ENCODE measurements at regions not wholly inside any gene's neighbourhood (a gene's known extent, or its start where the extent isn't known, plus 50 kb on each side); places are given as distances from the start of the nearest gene placed in this dataset.

GRCh38 chr5:152632360-152632759 lies 227.3 kb upstream of the NMUR2 start:
- no peaks in the 10 kb centered on the region for H3F3A ChIP-seq (ENCODE audit: insufficient read depth)
- H3K4me3 ChIP-seq (ENCODE audit: insufficient read depth, low read length, poor library complexity, severe bottlenecking): no peak overlapping the region
- H3K4me2 ChIP-seq (ENCODE audit: low read depth, low read length, poor library complexity, severe bottlenecking): no peak overlapping the region
- no peaks in the 10 kb centered on the region for H3K36me3 ChIP-seq (ENCODE audit: low read length)
- no peaks in the 10 kb centered on the region for H4K20me1 ChIP-seq (ENCODE audit: low read depth, low read length)
- no peaks in the 10 kb centered on the region for H3K9me3 ChIP-seq (ENCODE audit: insufficient read depth, low read length)
- H3K9ac ChIP-seq (ENCODE audit: low read length): no peak overlapping the region
- no peaks in the 10 kb centered on the region for H3K79me2 ChIP-seq (ENCODE audit: insufficient read depth, low read length)
- H3K27me3 ChIP-seq (ENCODE audit: low read length): no peaks in the 10 kb centered on the region
- H3K9me2 ChIP-seq (replicated peaks; ENCODE audit: insufficient read depth, low read length): no peaks in the 10 kb centered on the region
- H2AFZ ChIP-seq (ENCODE audit: low read depth, low read length, severe bottlenecking): no peak overlapping the region
- TF ChIP-seq CTCF (IDR thresholded peaks at IDR 0.05; ENCODE audit: insufficient read depth, low read length, poor library complexity, severe bottlenecking) (no peak), EZH2phosphoT487 (conservative IDR thresholded peaks at IDR 0.05; ENCODE audit: low read length) (no peak)
- no peak overlapping the region for H3K27ac ChIP-seq (ENCODE audit: low read depth, low read length)

- Histone ChIP-seq H3K4me2 (ENCODE audit: low read depth, low read length, poor library complexity, severe bottlenecking) (no peak overlapping the region), H2AFZ (ENCODE audit: low read depth, low read length, severe bottlenecking) (no peak overlapping the region), H3K4me3 (ENCODE audit: insufficient read depth, low read length, poor library complexity, severe bottlenecking) (no peak overlapping the region), H3K27ac (ENCODE audit: low read depth, low read length) (no peak overlapping the region), H3K27me3 (ENCODE audit: low read length) (no peaks in the 10 kb centered on the region), H3K9me3 (ENCODE audit: insufficient read depth, low read length) (no peaks in the 10 kb centered on the region), H3K36me3 (ENCODE audit: low read length) (no peaks in the 10 kb centered on the region), H3K9me2 (replicated peaks; ENCODE audit: insufficient read depth, low read length) (no peaks in the 10 kb centered on the region), H3F3A (ENCODE audit: insufficient read depth) (no peaks in the 10 kb centered on the region), H3K79me2 (ENCODE audit: insufficient read depth, low read length) (no peaks in the 10 kb centered on the region), H4K20me1 (ENCODE audit: low read depth, low read length) (no peaks in the 10 kb centered on the region), H3K9ac (ENCODE audit: low read length) (no peak overlapping the region)
- no peak for TF ChIP-seq EZH2phosphoT487 (conservative IDR thresholded peaks at IDR 0.05; ENCODE audit: low read length)
- TF ChIP-seq CTCF (IDR thresholded peaks at IDR 0.05; ENCODE audit: insufficient read depth, low read length, poor library complexity, severe bottlenecking): no peak
Measured at GRCh38 chr5:152634586-152634985, 229.5 kb upstream of the NMUR2 start.

- Histone ChIP-seq H3K27ac (ENCODE audit: low read depth, low read length) (no peak overlapping the region), H3F3A (ENCODE audit: insufficient read depth) (no peaks in the 10 kb centered on the region), H3K4me2 (ENCODE audit: low read depth, low read length, poor library complexity, severe bottlenecking) (no peak overlapping the region), H3K79me2 (ENCODE audit: insufficient read depth, low read length) (no peaks in the 10 kb centered on the region), H3K9me2 (replicated peaks; ENCODE audit: insufficient read depth, low read length) (no peaks in the 10 kb centered on the region), H4K20me1 (ENCODE audit: low read depth, low read length) (no peaks in the 10 kb centered on the region), H3K27me3 (ENCODE audit: low read length) (no peaks in the 10 kb centered on the region), H3K4me3 (ENCODE audit: insufficient read depth, low read length, poor library complexity, severe bottlenecking) (no peak overlapping the region), H3K9me3 (ENCODE audit: insufficient read depth, low read length) (no peaks in the 10 kb centered on the region), H3K9ac (ENCODE audit: low read length) (no peak overlapping the region), H2AFZ (ENCODE audit: low read depth, low read length, severe bottlenecking) (no peak overlapping the region), H3K36me3 (ENCODE audit: low read length) (no peaks in the 10 kb centered on the region)
- TF ChIP-seq EZH2phosphoT487 (conservative IDR thresholded peaks at IDR 0.05; ENCODE audit: low read length): no peak
- no peak for TF ChIP-seq CTCF (IDR thresholded peaks at IDR 0.05; ENCODE audit: insufficient read depth, low read length, poor library complexity, severe bottlenecking)
Measured at GRCh38 chr5:152638996-152639552, 234.0 kb upstream of the NMUR2 start.

All from SU-DHL-6 (cell line).